ENCODE measurements at regions not wholly inside any gene's neighbourhood (a gene's known extent, or its start where the extent isn't known, plus 50 kb on each side); places are given as distances from the start of the nearest gene placed in this dataset.

GRCh38 chr6:26198722-26199056 lies 111.5 kb downstream of the HFE start:
- DNase-seq, result no peak

GRCh38 chr6:26199057-26199772 lies 112.0 kb downstream of the HFE start:
- DNase-seq, result peak; percentile 32

GRCh38 chr6:26199773-26200764 lies 112.8 kb downstream of the HFE start:
- DNase-seq, result no peak

- DNase-seq, result no peak
Measured at GRCh38 chr6:26200918-26201721, 113.9 kb downstream of the HFE start.

GRCh38 chr6:26202201-26202611 lies 115.0 kb downstream of the HFE start:
- no peak for DNase-seq

GRCh38 chr6:26202811-26203583 lies 115.8 kb downstream of the HFE start:
- DNase-seq, result no peak

- DNase-seq, result peak; percentile 84
Measured at GRCh38 chr6:26204332-26205160, 117.3 kb downstream of the HFE start.

GRCh38 chr6:26205161-26205624 lies 118.0 kb downstream of the HFE start:
- DNase-seq, result peak; percentile 66

GRCh38 chr6:26205625-26206574 lies 118.7 kb downstream of the HFE start:
- DNase-seq, result no peak

GRCh38 chr6:26206868-26207801 lies 119.9 kb downstream of the HFE start:
- no peak for DNase-seq

- no peak for DNase-seq
Measured at GRCh38 chr6:26211963-26212362, 124.7 kb downstream of the HFE start.

GRCh38 chr6:26213334-26214075 lies 126.3 kb downstream of the HFE start:
- no peak for DNase-seq

GRCh38 chr6:26214803-26215584 lies 127.8 kb downstream of the HFE start:
- no peak for DNase-seq

GRCh38 chr6:26215585-26216358 lies 128.5 kb downstream of the HFE start:
- DNase-seq, result no peak

- peak; percentile 73 for DNase-seq
Measured at GRCh38 chr6:26216359-26216885, 129.2 kb downstream of the HFE start.

Data from NCI-H510A (cell line).